ENCODE measurements at regions not wholly inside any gene's neighbourhood (a gene's known extent, or its start where the extent isn't known, plus 50 kb on each side); places are given as distances from the start of the nearest gene placed in this dataset.
"Not testable (repeated sequence)": the region's sequence is repeated elsewhere in the genome, so short reads cannot be mapped to it uniquely, and the experiment has no call there.

DNA sequence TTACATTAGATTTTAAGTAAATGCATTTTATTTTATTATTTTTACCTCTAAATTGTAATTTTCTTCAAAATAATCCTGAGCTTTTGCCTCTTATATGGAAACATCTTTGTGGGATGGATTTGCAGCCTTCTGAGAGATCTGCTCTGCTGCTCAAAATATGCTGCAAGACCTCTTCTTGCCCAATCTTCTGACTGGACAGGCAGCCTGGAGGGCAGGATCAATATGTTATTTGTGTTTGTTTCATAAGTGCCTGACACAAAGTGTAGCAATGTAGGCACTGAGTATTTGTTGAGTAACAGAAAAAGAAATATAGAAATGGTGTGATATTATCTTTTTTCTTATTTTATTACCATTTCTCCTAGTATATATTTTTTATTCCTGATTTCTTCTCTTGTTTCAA lies 1106.9 kb downstream of the TMTC2 start:
- DNase-seq: no peak

DNA sequence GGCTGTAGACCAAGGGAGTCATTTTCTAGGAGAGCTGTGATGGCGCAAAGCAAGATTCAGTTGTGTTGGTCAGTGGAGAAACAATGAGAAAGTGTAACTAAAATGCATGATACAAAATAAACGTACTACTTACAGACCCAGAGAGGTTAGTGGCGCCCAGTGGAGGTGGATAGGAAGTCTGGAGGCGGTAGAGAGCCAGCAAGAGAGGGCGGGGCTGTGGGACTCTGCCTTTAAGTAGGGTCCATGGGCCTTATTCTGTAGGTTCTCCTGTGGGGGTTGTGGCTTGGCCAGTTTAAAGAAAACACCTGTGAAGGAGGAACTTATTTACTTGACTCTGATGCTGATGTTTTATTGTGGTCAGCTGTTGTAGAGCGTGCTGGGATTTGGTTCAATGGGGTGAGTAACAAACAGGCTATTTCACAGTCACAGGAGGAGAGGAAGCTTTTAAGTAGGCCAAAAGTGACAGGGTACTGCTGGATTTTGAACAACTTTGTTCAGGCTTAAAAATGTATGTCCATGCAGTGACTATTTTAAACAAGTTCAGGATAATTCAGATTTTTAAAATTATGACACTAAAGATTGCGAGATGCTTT lies 1097.7 kb downstream of the TMTC2 start:
- no peak for DNase-seq

DNA sequence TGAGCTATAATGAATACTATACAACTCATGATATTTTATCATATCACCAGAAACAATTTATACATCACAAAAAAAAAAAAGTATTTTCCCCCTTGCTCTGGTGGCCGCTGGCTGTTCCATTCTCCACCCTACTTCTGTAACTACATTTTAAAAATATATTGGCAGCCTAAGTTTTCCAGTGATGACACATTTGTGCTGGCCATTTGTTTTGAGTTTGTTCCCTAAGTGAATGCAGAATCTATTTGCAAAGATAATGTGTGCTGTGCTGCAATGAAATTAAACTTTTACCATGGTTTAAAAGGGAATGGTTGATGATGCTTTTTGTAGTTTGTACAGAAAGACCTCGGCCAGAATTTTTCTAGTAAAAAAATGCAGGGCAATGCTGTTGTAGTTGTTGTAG lies 1092.8 kb downstream of the TMTC2 start:
- no peak for DNase-seq

- DNase-seq: no peak
These were observed 1082.4 kb downstream of the TMTC2 start for GRCh38 chr12:83769151-83769550.

- DNase-seq: no peak
These were observed 1081.0 kb downstream of the TMTC2 start for GRCh38 chr12:83767723-83768122.

- no peak for DNase-seq
These were observed 1076.7 kb downstream of the TMTC2 start for GRCh38 chr12:83763425-83763824.

DNA sequence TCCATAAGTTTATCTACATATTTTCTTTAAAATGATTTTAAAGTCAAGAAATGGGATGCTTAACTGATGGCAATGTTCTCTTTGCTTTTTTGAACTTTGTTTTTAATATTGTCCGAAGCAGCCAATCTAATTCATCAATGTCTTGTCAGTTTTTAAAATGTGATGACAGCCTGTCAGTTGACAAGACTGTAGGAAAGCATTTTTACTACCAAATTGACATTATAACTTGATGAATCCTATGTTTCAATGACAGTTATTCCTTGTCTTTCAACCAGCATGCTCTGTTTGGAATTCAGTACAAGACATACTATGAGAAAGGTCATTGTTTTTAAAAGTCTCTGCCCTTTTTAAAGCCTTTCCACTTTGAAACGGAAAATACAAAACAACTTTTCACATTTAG lies 1073.2 kb downstream of the TMTC2 start:
- DNase-seq: no peak

- DNase-seq: no peak
These were observed 1072.4 kb downstream of the TMTC2 start for GRCh38 chr12:83758888-83759631.

DNA sequence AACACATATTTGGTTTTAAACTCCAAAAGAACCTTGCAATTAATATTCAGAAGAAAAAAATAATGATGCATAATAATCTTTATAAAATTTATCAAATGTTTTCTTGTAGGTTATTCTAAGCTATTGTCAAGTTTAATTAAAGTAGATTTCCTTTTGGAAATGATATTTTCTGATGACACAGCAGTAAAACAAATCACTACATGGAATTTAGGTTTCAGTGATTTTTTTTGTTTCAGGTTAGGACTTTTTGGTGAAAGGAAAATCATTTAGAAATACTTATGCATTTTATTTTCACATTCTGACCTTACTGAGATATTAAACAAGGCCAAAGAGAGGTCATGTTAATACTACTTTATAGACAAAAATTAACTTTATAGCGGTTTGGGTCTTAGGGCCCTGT lies 1067.2 kb downstream of the TMTC2 start:
- no peak for DNase-seq

DNA sequence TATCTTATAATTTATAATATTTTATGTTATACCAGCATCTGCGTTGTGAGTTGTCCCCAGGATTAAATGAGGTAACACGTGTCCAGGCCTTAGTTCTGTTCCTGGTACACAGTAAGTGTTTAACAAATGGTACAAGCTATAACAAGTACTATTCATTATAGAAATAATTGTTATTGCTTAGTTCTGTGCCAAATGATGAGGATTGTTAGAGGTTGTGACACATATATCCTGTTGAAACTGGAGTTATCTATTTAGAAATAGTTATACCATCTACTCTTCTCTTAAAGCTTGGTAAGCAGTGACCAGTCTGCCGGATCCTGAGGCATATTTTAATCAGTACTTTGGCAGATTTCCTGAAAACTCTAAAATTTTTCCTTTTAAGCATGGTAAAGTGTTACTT lies 1066.5 kb downstream of the TMTC2 start:
- no peak for DNase-seq

DNA sequence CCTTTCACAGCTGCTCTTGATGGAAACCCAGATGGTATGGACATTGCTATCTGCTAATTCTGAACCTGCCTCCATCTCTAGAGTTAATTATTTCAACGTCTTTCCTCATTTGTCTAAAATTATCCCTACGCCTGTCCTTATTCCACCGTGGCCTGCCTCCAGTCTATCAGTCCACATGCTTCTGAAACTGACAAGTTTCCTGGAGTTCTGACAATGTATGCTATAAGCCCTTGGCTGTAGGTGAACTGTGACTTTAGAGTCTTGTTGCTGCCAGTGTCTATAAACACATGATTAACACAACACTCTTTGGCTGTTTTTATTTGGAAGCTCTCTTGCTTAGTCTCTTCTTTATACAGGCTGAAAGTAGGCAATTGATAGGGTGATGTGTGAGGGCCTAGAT lies 1052.9 kb downstream of the TMTC2 start:
- no peak for DNase-seq

GRCh38 chr12:83710851-83711250 lies 1024.1 kb downstream of the TMTC2 start:
- DNase-seq: no peak

- DNase-seq: no peak
These were observed 1023.2 kb downstream of the TMTC2 start for GRCh38 chr12:83709899-83710298.

DNA sequence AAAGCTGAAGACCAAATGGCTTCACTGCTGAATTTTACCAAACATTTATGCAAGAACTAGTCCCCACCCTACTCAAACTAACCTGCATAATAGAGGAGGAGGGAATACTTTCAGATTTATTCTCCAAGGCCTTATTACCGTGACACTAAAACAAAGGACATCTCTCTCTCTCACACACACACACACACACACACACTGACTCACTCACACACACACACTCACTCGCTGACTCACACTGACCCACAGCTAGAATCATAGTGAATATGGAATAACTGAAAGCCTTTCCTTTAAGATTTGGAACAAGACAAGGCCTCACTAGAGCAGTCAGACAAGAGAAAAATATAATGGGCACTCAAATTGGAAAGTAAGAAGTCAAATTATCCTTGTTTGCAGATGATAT lies 1014.1 kb downstream of the TMTC2 start:
- no peak for DNase-seq

DNA sequence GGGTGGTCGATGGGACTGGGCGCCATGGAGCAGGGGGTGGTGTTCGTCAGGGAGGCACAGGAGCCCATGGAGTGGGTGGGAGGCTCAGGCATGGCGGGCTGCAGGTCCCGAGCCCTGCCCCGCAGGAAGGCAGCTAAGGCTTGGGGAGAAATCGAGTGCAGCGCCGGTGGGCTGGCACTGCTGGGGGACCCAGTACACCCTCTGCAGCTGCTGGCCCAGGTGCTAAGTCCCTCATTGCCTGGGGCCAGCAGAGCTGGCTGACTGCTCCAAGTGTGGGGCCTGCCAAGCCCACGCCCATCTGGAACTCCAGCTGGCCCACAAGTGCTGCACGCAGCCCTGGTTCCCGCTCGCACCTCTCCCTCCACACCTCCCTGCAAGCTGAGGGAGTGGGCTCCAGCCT lies 1009.6 kb downstream of the TMTC2 start:
- DNase-seq: not testable (repeated sequence)

- DNase-seq: no peak
These were observed 1005.0 kb downstream of the TMTC2 start for GRCh38 chr12:83691730-83692129.

- no peak for DNase-seq
These were observed 1003.8 kb downstream of the TMTC2 start for GRCh38 chr12:83690465-83690864.

GRCh38 chr12:83689333-83689732 lies 1002.6 kb downstream of the TMTC2 start:
- DNase-seq: no peak

GRCh38 chr12:83676781-83677295 lies 990.1 kb downstream of the TMTC2 start:
- no peak for DNase-seq

GRCh38 chr12:83666690-83667089 lies 980.0 kb downstream of the TMTC2 start:
- no peak for DNase-seq

DNA sequence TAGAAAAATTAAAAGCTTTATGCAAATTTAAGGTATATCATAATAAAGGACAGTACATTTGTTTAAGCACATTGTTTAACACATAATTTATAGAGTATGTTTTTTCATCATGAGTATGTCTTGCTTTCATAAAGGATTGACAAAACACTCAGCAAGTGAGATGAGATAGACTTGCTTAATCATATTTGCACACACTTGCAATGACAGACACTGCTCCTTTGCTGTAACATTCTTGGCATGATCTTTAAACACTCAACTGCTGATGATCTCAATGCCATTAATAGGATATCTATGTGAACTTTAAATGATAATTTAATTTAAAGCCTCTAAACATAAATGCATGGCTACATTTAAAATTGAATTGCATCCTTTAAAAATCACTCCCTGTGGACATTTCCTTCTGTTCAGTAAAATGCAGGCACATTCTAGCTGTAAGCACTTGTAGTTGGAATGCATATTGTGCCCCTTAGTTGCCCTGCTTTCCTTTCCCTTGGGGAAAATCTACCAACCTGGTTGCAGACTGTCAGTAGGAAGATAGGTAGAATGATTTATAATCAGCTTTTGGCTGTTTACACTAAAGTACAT lies 979.0 kb downstream of the TMTC2 start:
- DNase-seq: no peak

DNA sequence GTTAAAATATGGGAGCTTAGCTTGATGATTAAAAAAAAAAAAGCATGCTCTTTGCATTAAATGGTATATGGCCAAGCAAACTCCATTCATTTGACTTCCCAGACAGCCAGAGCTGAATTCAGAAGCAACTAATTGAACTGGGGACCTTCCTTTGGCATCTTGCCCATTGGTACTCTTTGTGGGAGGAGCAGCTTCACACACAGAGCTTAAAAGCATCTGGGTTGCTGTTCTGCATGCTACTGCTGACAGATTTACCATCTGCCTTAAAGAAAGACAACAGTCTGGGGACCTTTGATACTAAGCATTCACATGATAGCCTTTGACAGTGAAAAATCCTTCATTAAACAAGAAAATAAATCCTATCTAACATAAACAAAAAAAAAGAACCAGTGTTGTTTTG lies 977.9 kb downstream of the TMTC2 start:
- no peak for DNase-seq

- no peak for DNase-seq
These were observed 974.1 kb downstream of the TMTC2 start for GRCh38 chr12:83660727-83661358.

GRCh38 chr12:83659321-83659720 lies 972.6 kb downstream of the TMTC2 start:
- DNase-seq: no peak

Data from NCI-H2107 (cell line).